ENCODE measurements at regions not wholly inside any gene's neighbourhood (a gene's known extent, or its start where the extent isn't known, plus 50 kb on each side); places are given as distances from the start of the nearest gene placed in this dataset.

DNA sequence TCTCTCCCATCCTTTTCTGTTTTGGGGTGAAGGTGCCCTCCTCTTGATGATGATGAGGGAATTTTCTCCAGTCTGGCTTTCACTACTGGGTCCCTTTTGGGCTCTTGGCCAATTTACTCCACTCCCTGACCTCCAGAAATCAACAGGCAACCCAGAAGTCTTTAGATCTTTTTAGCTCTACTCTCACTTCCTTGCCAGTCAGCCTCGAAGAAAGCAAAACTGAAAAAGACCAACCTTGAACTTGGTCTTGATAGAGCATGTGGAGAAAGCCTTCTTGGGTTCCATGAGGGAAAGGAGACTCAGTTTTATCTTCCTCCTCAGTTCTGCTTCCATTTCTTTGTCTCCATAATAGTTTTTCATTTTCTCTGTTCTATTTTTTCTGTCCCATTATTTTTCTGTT lies 91.4 kb upstream of the NPVF start:
- no peaks in the 10 kb centered on the region for H3K4me1 ChIP-seq
- no peak overlapping the region for H3K27ac ChIP-seq
- H3K4me3 ChIP-seq, result no peak overlapping the region
- H3K36me3 ChIP-seq, result no peaks in the 10 kb centered on the region
- intact Hi-C loops (cut with DNase I), result no loop called here
- no peak for DNase-seq
- TF ChIP-seq, protein P1, sequence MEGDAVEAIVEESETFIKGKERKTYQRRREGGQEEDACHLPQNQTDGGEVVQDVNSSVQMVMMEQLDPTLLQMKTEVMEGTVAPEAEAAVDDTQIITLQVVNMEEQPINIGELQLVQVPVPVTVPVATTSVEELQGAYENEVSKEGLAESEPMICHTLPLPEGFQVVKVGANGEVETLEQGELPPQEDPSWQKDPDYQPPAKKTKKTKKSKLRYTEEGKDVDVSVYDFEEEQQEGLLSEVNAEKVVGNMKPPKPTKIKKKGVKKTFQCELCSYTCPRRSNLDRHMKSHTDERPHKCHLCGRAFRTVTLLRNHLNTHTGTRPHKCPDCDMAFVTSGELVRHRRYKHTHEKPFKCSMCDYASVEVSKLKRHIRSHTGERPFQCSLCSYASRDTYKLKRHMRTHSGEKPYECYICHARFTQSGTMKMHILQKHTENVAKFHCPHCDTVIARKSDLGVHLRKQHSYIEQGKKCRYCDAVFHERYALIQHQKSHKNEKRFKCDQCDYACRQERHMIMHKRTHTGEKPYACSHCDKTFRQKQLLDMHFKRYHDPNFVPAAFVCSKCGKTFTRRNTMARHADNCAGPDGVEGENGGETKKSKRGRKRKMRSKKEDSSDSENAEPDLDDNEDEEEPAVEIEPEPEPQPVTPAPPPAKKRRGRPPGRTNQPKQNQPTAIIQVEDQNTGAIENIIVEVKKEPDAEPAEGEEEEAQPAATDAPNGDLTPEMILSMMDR (IDR thresholded peaks at IDR 0.05), result no peak
- no peak for TF ChIP-seq POLR2A (IDR thresholded peaks at IDR 0.05)
- no peaks in the 10 kb centered on the region for H3K9me3 ChIP-seq
- 24 to 57% methylated on average over 1 of the region's 1 CpG for WGBS, 2 donors
- no peaks in the 10 kb centered on the region for H3K27me3 ChIP-seq

DNA sequence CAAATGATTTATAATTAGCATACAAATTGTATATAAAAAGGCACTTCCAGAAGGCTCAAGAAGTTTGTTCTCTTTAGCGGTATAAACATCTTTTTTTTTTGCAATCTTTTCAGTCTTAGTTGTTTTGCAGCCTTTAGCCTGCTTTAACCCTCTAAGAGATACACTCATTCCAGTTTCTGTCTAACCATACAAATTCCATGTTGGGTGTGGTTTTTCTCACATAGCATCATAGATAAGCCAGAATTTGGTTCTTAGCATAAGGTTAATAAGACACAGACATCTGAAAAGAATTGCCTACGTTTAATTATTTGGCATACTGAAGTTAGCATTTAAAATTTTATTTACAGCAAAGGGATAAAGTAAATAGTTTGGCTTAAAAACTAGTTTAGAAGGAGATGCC lies 92.5 kb upstream of the NPVF start:
- TF ChIP-seq, protein P1 (IDR thresholded peaks at IDR 0.05), result no peak
- TF ChIP-seq POLR2A (IDR thresholded peaks at IDR 0.05), result no peak
- Histone ChIP-seq H3K9me3 (no peaks in the 10 kb centered on the region), H3K4me1 (no peaks in the 10 kb centered on the region), H3K36me3 (no peaks in the 10 kb centered on the region), H3K27ac (no peak overlapping the region), H3K27me3 (no peaks in the 10 kb centered on the region), H3K4me3 (no peak overlapping the region)
- DNase-seq, result no peak
- intact Hi-C loops (cut with DNase I), result no loop called here
- WGBS, 2 donors, result 63 to 66% methylated on average over 2 of the region's 2 CpGs

DNA sequence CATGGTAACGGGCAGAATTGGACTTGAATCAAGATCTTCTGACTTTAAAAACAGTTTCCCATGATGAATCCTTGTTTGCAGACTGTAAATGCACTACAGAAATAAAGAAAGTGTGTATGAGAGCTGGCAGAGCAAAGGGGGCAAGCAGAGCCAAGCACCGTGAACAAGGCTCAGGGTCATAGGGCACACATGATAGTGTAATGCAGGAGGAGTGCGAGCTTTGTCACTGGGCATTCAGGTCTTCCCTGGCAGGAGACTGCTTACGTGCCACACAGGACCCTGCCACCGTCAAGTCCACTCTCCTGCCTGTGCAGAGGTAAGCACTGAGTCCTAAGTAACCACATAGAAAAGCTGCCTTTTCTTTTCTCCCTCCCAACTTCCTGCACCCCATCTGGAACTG lies 93.1 kb upstream of the NPVF start:
- Histone ChIP-seq H3K27ac (no peak overlapping the region), H3K9me3 (no peaks in the 10 kb centered on the region), H3K4me1 (no peaks in the 10 kb centered on the region), H3K36me3 (no peaks in the 10 kb centered on the region), H3K4me3 (no peak overlapping the region), H3K27me3 (no peaks in the 10 kb centered on the region)
- WGBS, 2 donors, result 62 to 74% methylated on average over 5 of the region's 5 CpGs
- no peak for DNase-seq
- TF ChIP-seq POLR2A (IDR thresholded peaks at IDR 0.05), result no peak
- TF ChIP-seq, protein P1 (IDR thresholded peaks at IDR 0.05), result no peak
- intact Hi-C loops (cut with DNase I), result no loop called here

DNA sequence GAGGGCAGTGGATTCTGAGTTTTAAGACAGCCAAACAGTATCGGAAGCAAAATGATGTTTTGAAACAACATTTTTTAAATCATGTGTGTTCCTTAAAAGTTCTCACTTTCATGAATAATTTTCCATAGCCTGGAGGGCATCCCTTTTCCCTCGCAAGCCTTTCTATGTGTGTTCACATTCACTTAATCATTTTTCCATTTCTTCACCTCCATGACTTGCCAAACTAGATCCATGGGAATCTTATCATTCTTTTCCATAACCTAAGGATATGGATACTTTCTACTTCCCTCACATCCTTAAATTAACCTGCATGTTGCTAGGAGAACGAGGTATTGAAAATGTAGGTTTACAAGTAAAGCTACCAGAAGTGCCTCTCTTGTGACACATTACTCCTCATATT lies 94.2 kb upstream of the NPVF start:
- Histone ChIP-seq H3K27me3 (no peaks in the 10 kb centered on the region), H3K4me3 (no peak overlapping the region), H3K4me1 (no peaks in the 10 kb centered on the region), H3K36me3 (no peaks in the 10 kb centered on the region), H3K9me3 (no peaks in the 10 kb centered on the region), H3K27ac (no peak overlapping the region)
- no peak for TF ChIP-seq POLR2A (IDR thresholded peaks at IDR 0.05)
- TF ChIP-seq, protein P1 (IDR thresholded peaks at IDR 0.05), result no peak
- no peak for DNase-seq
- WGBS, 2 donors, result 73% methylated on average over 3 of the region's 3 CpGs
- intact Hi-C loops (cut with DNase I), result no loop called here

DNA sequence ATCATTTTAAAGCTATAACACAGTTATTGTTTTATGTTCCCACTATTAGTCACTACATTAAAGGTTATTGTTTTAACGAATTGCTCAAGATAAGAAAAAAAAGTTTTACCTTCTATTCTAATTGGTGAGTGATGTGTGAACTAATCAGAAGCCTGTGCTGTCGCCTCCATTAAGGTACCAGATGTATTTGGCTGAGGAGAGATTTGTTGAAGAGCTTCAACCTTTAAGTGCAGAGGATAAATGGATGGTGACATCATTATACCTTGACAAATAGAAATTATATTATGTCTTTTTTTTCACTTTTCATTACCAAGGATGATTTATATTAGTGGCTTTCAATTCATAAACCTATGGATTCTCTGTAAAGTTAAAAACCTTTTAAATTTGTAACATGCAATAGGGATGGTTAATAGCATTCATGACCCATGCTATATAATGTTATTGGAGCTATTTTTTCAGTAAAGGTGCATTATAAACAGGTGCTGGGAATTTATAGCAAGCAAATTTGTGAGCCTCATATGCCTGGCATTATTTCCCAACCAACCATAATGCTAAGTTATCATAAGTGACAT lies 97.0 kb upstream of the NPVF start:
- Histone ChIP-seq H3K36me3 (no peaks in the 10 kb centered on the region), H3K27ac (no peak overlapping the region), H3K9me3 (no peaks in the 10 kb centered on the region), H3K27me3 (no peaks in the 10 kb centered on the region), H3K4me1 (no peaks in the 10 kb centered on the region), H3K4me3 (no peak overlapping the region)
- DNase-seq, result no peak
- 62 to 71% methylated on average over 2 of the region's 2 CpGs for WGBS, 2 donors
- intact Hi-C loops (cut with DNase I), result no loop called here
- TF ChIP-seq POLR2A (IDR thresholded peaks at IDR 0.05), result no peak
